HG03442 (cell line): ENCODE measurements at regions not wholly inside any gene's neighbourhood (a gene's known extent, or its start where the extent isn't known, plus 50 kb on each side); places are given as distances from the start of the nearest gene placed in this dataset.
"Not testable (repeated sequence)": the region's sequence is repeated elsewhere in the genome, so short reads cannot be mapped to it uniquely, and the experiment has no call there.

ENCODE experiments used
- ATAC-seq: cut with Tn5 transposase; IDR thresholded peaks from one replicate; pipeline ENCODE4 v1.9.1; 2021; ENCODE audit warnings: mild to moderate bottlenecking, moderate library complexity; ENCODE audit not compliant: unreplicated experiment

- ATAC-seq = not testable (repeated sequence)
These were observed 1598.0 kb downstream of the RPIA start for GRCh38 chr2:90289291-90289980.

GRCh38 chr2:90290701-90291100 lies 1599.2 kb downstream of the RPIA start:
- ATAC-seq = not testable (repeated sequence)

- not testable (repeated sequence) for ATAC-seq
These were observed 1599.9 kb downstream of the RPIA start for GRCh38 chr2:90291168-90291883.

GRCh38 chr2:90291934-90292333 lies 1600.5 kb downstream of the RPIA start:
- ATAC-seq = not testable (repeated sequence)

- ATAC-seq = not testable (repeated sequence)
These were observed 1601.0 kb downstream of the RPIA start for GRCh38 chr2:90292451-90292850.

- ATAC-seq = not testable (repeated sequence)
These were observed 1601.8 kb downstream of the RPIA start for GRCh38 chr2:90293224-90293623.

- ATAC-seq = not testable (repeated sequence)
These were observed 1602.3 kb downstream of the RPIA start for GRCh38 chr2:90293806-90294205.

- not testable (repeated sequence) for ATAC-seq
These were observed 1603.7 kb downstream of the RPIA start for GRCh38 chr2:90295036-90295750.

- ATAC-seq = not testable (repeated sequence)
These were observed 1605.0 kb downstream of the RPIA start for GRCh38 chr2:90296484-90296777.

GRCh38 chr2:90297701-90298100 lies 1606.2 kb downstream of the RPIA start:
- not testable (repeated sequence) for ATAC-seq

- not testable (repeated sequence) for ATAC-seq
These were observed 1606.8 kb downstream of the RPIA start for GRCh38 chr2:90298126-90298755.

- ATAC-seq = not testable (repeated sequence)
These were observed 1607.5 kb downstream of the RPIA start for GRCh38 chr2:90298983-90299382.

GRCh38 chr2:90322982-90323381 lies 1631.5 kb downstream of the RPIA start:
- not testable (repeated sequence) for ATAC-seq

GRCh38 chr2:90323612-90324558 lies 1632.4 kb downstream of the RPIA start:
- not testable (repeated sequence) for ATAC-seq

- not testable (repeated sequence) for ATAC-seq
These were observed 1633.2 kb downstream of the RPIA start for GRCh38 chr2:90324672-90325071.

GRCh38 chr2:90325796-90326353 lies 1634.4 kb downstream of the RPIA start:
- ATAC-seq = not testable (repeated sequence)

- not testable (repeated sequence) for ATAC-seq
These were observed 1664.1 kb downstream of the RPIA start for GRCh38 chr2:90355546-90355945.

GRCh38 chr2:90359344-90359743 lies 1667.9 kb downstream of the RPIA start:
- not testable (repeated sequence) for ATAC-seq

GRCh38 chr2:90359887-90360730 lies 1668.6 kb downstream of the RPIA start:
- not testable (repeated sequence) for ATAC-seq
